GM12878 (cell line): ENCODE measurements at regions not wholly inside any gene's neighbourhood (a gene's known extent, or its start where the extent isn't known, plus 50 kb on each side); places are given as distances from the start of the nearest gene placed in this dataset.

ENCODE experiments used
- ATAC-seq: fragments of 200-7000 bp; cut with Tn5 transposase; 3 replicates; pipeline ENCODE4 v1.9.1; 2020; ENCODE audit warnings: mild to moderate bottlenecking, moderate library complexity
- BruUV-seq: library from RNA; stranded (reverse); fragments of 400-500 nt; replicated peaks from 2 replicates; lab custom pipeline; 2021; lab: Mats Ljungman, UMichigan
- CTCF ChIA-PET: fragments of 300-600 bp; sonication (Branson Sonifier 250); formaldehyde crosslinking; extraction: SDS; loops from one replicate; lab custom pipeline; 2021; ENCODE audit warnings: inconsistent platforms; lab: Yijun Ruan, JAX
- POLR2A ChIA-PET: fragments of 350-600 bp; formaldehyde crosslinking; extraction: SDS; loops from one replicate; lab custom pipeline; 2021; ENCODE audit warnings: inconsistent platforms; lab: Charles Lee
- RAD21 ChIA-PET: fragments of 300-600 bp; sonication (Branson Sonifier 250); formaldehyde crosslinking; loops from one replicate; lab custom pipeline; 2023; ENCODE audit warnings: antibody characterized with exemption; ENCODE audit not compliant: unreplicated experiment; lab: Charles Lee
- SMC1A ChIA-PET: fragments of 300-600 bp; sonication (Branson Sonifier 250); formaldehyde crosslinking; loops from one replicate; lab custom pipeline; 2023; ENCODE audit not compliant: unreplicated experiment, uncharacterized antibody; lab: Charles Lee
- DNase-seq: peaks from one replicate; pipeline ENCODE4 v3.0.0-alpha.2; 2011; ENCODE audit warnings: low read depth, low spot score
- FAIRE-seq: peaks from 3 replicates; lab custom pipeline; 2011; peaks lifted over from hg19 to GRCh38; lab: Jason Lieb, UNC
- H2AFZ ChIP-seq: 2 replicates; pipeline ENCODE4 v1.6.0; 2011; ENCODE audit warnings: low read depth, low read length, control low read depth; ENCODE audit not compliant: control insufficient read depth
- H3K27ac ChIP-seq: 2 replicates; pipeline ENCODE4 v1.5.1; 2011; ENCODE audit warnings: control low read depth; ENCODE audit not compliant: control insufficient read depth, insufficient read depth
- H3K27me3 ChIP-seq, 2 experiments: replicated peaks in 1 of 2; 2 replicates each; pipeline versions ENCODE4 v1.6.0 to v1.6.1; 2011; ENCODE audit warnings: low read length in 1 of 2; ENCODE audit not compliant: control insufficient read depth in 2 of 2, insufficient read depth in 2 of 2
- H3K36me3 ChIP-seq, 2 experiments: 2 replicates each; pipeline ENCODE4 v1.5.1; 2011; ENCODE audit warnings: low read length in 1 of 2; ENCODE audit not compliant: control insufficient read depth in 2 of 2, insufficient read depth in 2 of 2
- H3K4me1 ChIP-seq: 2 replicates; pipeline ENCODE4 v1.6.1; 2011; ENCODE audit warnings: mild to moderate bottlenecking, low read length, moderate library complexity, mixed read lengths; ENCODE audit not compliant: control insufficient read depth, insufficient read depth
- H3K4me2 ChIP-seq: 2 replicates; pipeline ENCODE4 v1.6.0; 2011; ENCODE audit warnings: control low read depth; ENCODE audit not compliant: control insufficient read depth, insufficient read depth
- H3K4me3 ChIP-seq: fragments of 200-600 bp; sonication (generic); 2 replicates; pipeline ENCODE4 v1.5.1; 2016
- H3K79me2 ChIP-seq: 2 replicates; pipeline ENCODE4 v1.6.0; 2011; ENCODE audit warnings: low read length; ENCODE audit not compliant: control insufficient read depth, insufficient read depth
- H3K9ac ChIP-seq: 2 replicates; pipeline ENCODE4 v1.8.0; 2011; ENCODE audit warnings: low read length, control low read depth, mixed read lengths; ENCODE audit not compliant: control insufficient read depth, insufficient read depth
- H3K9me3 ChIP-seq: replicated peaks from 3 replicates; pipeline ENCODE4 v1.5.1; 2011; ENCODE audit warnings: mild to moderate bottlenecking, low read length; ENCODE audit not compliant: control insufficient read depth, insufficient read depth
- H4K20me1 ChIP-seq: 2 replicates; pipeline ENCODE4 v1.6.0; 2011; ENCODE audit not compliant: control insufficient read depth, insufficient read depth
- HDGF ChIP-seq: fragments of 450-650 bp; IDR thresholded peaks from 2 replicates; pipeline ENCODE4 v1.6.1; 2016; ENCODE audit warnings: antibody characterized with exemption
- KAT2A ChIP-seq: conservative IDR thresholded peaks from 2 replicates; pipeline ENCODE4 v1.6.1; 2011; ENCODE audit warnings: low read depth, low read length; ENCODE audit not compliant: control insufficient read depth
- SMC3 ChIP-seq: IDR thresholded peaks from 2 replicates; pipeline ENCODE4 v1.6.1; 2011; ENCODE audit warnings: low read length, improper control_type of control experiment, borderline replicate concordance
- TCF7 ChIP-seq: IDR thresholded peaks from 2 replicates; pipeline ENCODE4 v1.6.1; 2014; ENCODE audit warnings: antibody characterized with exemption, borderline replicate concordance
- WGBS: methylation state at CpG from one replicate; pipeline ENCODE4 v1.1.6; 2016; ENCODE audit warnings: low lambda C conversion rate; ENCODE audit not compliant: insufficient replicate concordance, insufficient coverage; ENCODE audit errors: missing lambda C conversion rate; 5-methylcytosine and 5-hydroxymethylcytosine counted together
- in situ Hi-C: fragments of 300-500 bp; cut with MboI; formaldehyde crosslinking; loops from 9 replicates; pipeline ENCODE4 v1.14.3; 2018; ENCODE audit warnings: mixed read lengths
- intact Hi-C: fragments of 100-400 bp; cut with micrococcal nuclease; formaldehyde crosslinking; loops from one replicate; pipeline ENCODE4 v1.14.2; 2022; ENCODE audit not compliant: unreplicated experiment
- TF ChIP-seq, protein P1 (sequence below): fragments of 450-650 bp; conservative IDR thresholded peaks from 2 replicates; pipeline ENCODE4 v1.6.1; 2017; ENCODE audit warnings: mild to moderate bottlenecking, moderate library complexity
- TF ChIP-seq, protein P2 (sequence below): fragments of 150-350 bp; IDR thresholded peaks from 2 replicates; pipeline ENCODE4 v1.6.1; 2016; ENCODE audit warnings: low read depth, low read length
- TF ChIP-seq, protein P3 (sequence below): fragments of 450-650 bp; IDR thresholded peaks from 2 replicates; pipeline ENCODE4 v1.6.1; 2016; ENCODE audit warnings: mild to moderate bottlenecking, moderate library complexity, borderline replicate concordance
- TF ChIP-seq, protein P4 (sequence below): IDR thresholded peaks from 2 replicates; pipeline ENCODE4 v1.6.1; 2012; ENCODE audit warnings: low read length, inconsistent platforms

DNA sequence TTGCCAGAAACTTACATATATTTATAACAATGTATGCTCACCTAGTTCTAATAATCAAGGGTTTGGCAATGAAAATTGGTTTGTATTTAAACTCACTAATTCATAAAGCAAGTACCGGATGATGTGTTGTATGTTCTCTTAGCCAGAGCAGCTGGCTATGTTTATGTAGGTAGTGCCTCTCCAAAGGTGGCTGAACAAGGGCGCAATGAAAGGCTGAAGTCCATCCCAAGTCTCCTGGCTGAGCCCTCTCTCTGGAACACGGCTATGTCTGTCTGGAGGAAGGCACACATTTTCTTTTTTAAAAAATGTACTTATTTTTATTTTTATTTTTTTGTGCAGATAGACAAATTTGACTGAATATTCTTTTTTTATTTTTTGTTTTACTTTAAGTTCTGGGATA, 141.2 kb upstream of the DAB2 start:
- H3K9ac ChIP-seq, result no peak overlapping the region
- DNase-seq, result no peak
- no peak for FAIRE-seq
- RAD21 ChIA-PET, result no interaction called here
- H2AFZ ChIP-seq, result no peak overlapping the region
- no peaks in the 10 kb centered on the region for H3K4me1 ChIP-seq
- H4K20me1 ChIP-seq, result no peaks in the 10 kb centered on the region
- no peaks in the 10 kb centered on the region for H3K36me3 ChIP-seq
- ATAC-seq, result no peak
- H3K4me2 ChIP-seq, result no peak overlapping the region
- in situ Hi-C loops (no loop called here), intact Hi-C loops (no loop called here)
- SMC1A ChIA-PET, result no interaction called here
- H3K79me2 ChIP-seq, result no peaks in the 10 kb centered on the region
- POLR2A ChIA-PET, result no interaction called here
- 31% methylated on average over 3 of the region's 3 CpGs for WGBS
- CTCF ChIA-PET, result interaction anchor here (2.5 kb wide), 1 partner anchor 190 kb away, joined by 10 read pairs; no protein-coding TSS in a partner anchor
- no peaks in the 10 kb centered on the region for H3K27me3 ChIP-seq
- TF ChIP-seq KAT2A (no peak), SMC3 (no peak), HDGF (no peak), TCF7 (no peak)
- TF ChIP-seq, protein P1, sequence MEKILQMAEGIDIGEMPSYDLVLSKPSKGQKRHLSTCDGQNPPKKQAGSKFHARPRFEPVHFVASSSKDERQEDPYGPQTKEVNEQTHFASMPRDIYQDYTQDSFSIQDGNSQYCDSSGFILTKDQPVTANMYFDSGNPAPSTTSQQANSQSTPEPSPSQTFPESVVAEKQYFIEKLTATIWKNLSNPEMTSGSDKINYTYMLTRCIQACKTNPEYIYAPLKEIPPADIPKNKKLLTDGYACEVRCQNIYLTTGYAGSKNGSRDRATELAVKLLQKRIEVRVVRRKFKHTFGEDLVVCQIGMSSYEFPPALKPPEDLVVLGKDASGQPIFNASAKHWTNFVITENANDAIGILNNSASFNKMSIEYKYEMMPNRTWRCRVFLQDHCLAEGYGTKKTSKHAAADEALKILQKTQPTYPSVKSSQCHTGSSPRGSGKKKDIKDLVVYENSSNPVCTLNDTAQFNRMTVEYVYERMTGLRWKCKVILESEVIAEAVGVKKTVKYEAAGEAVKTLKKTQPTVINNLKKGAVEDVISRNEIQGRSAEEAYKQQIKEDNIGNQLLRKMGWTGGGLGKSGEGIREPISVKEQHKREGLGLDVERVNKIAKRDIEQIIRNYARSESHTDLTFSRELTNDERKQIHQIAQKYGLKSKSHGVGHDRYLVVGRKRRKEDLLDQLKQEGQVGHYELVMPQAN, result no peak
- TF ChIP-seq, protein P2, sequence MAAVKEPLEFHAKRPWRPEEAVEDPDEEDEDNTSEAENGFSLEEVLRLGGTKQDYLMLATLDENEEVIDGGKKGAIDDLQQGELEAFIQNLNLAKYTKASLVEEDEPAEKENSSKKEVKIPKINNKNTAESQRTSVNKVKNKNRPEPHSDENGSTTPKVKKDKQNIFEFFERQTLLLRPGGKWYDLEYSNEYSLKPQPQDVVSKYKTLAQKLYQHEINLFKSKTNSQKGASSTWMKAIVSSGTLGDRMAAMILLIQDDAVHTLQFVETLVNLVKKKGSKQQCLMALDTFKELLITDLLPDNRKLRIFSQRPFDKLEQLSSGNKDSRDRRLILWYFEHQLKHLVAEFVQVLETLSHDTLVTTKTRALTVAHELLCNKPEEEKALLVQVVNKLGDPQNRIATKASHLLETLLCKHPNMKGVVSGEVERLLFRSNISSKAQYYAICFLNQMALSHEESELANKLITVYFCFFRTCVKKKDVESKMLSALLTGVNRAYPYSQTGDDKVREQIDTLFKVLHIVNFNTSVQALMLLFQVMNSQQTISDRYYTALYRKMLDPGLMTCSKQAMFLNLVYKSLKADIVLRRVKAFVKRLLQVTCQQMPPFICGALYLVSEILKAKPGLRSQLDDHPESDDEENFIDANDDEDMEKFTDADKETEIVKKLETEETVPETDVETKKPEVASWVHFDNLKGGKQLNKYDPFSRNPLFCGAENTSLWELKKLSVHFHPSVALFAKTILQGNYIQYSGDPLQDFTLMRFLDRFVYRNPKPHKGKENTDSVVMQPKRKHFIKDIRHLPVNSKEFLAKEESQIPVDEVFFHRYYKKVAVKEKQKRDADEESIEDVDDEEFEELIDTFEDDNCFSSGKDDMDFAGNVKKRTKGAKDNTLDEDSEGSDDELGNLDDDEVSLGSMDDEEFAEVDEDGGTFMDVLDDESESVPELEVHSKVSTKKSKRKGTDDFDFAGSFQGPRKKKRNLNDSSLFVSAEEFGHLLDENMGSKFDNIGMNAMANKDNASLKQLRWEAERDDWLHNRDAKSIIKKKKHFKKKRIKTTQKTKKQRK, result no peak
- TF ChIP-seq, protein P3, sequence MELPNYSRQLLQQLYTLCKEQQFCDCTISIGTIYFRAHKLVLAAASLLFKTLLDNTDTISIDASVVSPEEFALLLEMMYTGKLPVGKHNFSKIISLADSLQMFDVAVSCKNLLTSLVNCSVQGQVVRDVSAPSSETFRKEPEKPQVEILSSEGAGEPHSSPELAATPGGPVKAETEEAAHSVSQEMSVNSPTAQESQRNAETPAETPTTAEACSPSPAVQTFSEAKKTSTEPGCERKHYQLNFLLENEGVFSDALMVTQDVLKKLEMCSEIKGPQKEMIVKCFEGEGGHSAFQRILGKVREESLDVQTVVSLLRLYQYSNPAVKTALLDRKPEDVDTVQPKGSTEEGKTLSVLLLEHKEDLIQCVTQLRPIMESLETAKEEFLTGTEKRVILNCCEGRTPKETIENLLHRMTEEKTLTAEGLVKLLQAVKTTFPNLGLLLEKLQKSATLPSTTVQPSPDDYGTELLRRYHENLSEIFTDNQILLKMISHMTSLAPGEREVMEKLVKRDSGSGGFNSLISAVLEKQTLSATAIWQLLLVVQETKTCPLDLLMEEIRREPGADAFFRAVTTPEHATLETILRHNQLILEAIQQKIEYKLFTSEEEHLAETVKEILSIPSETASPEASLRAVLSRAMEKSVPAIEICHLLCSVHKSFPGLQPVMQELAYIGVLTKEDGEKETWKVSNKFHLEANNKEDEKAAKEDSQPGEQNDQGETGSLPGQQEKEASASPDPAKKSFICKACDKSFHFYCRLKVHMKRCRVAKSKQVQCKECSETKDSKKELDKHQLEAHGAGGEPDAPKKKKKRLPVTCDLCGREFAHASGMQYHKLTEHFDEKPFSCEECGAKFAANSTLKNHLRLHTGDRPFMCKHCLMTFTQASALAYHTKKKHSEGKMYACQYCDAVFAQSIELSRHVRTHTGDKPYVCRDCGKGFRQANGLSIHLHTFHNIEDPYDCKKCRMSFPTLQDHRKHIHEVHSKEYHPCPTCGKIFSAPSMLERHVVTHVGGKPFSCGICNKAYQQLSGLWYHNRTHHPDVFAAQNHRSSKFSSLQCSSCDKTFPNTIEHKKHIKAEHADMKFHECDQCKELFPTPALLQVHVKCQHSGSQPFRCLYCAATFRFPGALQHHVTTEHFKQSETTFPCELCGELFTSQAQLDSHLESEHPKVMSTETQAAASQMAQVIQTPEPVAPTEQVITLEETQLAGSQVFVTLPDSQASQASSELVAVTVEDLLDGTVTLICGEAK, result no peak
- TF ChIP-seq, protein P4, sequence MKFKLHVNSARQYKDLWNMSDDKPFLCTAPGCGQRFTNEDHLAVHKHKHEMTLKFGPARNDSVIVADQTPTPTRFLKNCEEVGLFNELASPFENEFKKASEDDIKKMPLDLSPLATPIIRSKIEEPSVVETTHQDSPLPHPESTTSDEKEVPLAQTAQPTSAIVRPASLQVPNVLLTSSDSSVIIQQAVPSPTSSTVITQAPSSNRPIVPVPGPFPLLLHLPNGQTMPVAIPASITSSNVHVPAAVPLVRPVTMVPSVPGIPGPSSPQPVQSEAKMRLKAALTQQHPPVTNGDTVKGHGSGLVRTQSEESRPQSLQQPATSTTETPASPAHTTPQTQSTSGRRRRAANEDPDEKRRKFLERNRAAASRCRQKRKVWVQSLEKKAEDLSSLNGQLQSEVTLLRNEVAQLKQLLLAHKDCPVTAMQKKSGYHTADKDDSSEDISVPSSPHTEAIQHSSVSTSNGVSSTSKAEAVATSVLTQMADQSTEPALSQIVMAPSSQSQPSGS, result no peak
- H3K27ac ChIP-seq, result no peak overlapping the region
- no TSS peak for BruUV-seq
- H3K9me3 ChIP-seq, result no peaks in the 10 kb centered on the region
- H3K4me3 ChIP-seq, result no peak overlapping the region
